ENCODE measurements at regions not wholly inside any gene's neighbourhood (a gene's known extent, or its start where the extent isn't known, plus 50 kb on each side); places are given as distances from the start of the nearest gene placed in this dataset.

DNA sequence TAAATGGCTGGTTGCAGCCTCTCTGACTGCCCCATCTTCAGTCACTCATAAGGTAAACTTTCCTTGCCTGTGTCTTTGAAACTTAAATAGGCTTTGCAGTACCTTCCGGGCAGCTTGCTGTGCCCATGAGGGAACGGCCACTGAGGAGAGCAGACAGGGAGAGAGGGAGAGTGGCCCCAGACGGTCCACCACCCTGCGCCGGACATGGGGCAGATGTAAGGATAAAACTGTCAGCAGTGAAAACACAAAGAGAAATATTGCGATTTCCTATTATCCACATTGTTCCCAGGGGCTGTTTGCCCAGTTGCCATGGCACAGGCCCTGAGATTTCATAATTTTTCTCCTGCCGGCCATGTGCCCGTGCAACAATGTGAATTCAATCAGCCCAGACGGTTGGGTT lies 265.9 kb upstream of the SALL3 start:
- TF ChIP-seq POLR2AphosphoS5 (IDR thresholded peaks at IDR 0.05; ENCODE audit: low read depth, low read length) (no peak), POLR2A (IDR thresholded peaks at IDR 0.05; ENCODE audit: low read depth, low read length) (no peak), TAF1 (IDR thresholded peaks at IDR 0.05; ENCODE audit: borderline replicate concordance, low read depth, low read length) (no peak)

Measured in GM12892 (cell line).